GM19025 (cell line): ENCODE measurements at regions not wholly inside any gene's neighbourhood (a gene's known extent, or its start where the extent isn't known, plus 50 kb on each side); places are given as distances from the start of the nearest gene placed in this dataset.

Source experiments
- ATAC-seq: cut with Tn5 transposase; IDR thresholded peaks from one replicate; pipeline ENCODE4 v1.9.1; 2021; ENCODE audit warnings: mild to moderate bottlenecking, low read depth, moderate library complexity; ENCODE audit not compliant: unreplicated experiment

- no peak for ATAC-seq
These were observed 137.1 kb upstream of the GAS1 start for GRCh38 chr9:87084407-87084806.

DNA sequence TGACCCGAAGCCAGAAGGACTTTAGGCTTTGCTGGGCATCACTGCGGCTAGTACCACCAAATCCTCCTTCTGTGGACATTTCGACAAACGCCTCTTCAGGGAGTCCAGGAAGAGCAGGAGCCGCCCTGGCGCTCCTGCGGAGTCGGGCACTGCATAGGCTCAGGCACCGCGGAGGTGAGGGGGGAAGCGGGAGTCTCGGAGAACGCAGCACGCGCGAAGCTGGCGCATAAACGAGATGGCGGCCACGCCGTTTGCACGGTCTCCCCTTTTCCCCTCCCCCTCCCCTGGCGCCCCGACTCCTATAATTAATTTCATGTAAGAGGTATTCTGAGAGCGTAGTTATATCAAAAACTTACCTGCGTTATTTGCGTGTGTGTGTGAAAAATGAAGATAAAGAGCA, 137.8 kb upstream of the GAS1 start:
- no peak for ATAC-seq

DNA sequence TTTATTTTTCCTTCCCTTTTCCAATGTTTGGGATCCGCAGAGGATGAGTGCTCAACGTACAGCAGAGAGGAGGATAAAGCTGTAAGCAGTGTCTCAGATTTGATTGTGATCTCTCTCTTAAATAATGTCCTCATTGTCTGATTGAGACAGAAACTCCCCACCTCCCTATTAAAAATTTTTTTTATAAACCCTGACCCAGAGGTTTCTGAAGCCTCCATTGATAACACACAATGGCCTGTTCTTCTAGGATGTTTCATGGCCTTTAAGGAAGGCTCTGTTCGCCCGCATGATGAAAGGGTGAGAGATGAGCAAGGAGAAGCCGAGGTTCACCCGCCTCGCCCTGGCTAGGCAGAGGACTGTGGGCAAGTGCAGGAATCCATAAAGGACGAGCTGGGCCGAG, 138.2 kb upstream of the GAS1 start:
- ATAC-seq: no peak

DNA sequence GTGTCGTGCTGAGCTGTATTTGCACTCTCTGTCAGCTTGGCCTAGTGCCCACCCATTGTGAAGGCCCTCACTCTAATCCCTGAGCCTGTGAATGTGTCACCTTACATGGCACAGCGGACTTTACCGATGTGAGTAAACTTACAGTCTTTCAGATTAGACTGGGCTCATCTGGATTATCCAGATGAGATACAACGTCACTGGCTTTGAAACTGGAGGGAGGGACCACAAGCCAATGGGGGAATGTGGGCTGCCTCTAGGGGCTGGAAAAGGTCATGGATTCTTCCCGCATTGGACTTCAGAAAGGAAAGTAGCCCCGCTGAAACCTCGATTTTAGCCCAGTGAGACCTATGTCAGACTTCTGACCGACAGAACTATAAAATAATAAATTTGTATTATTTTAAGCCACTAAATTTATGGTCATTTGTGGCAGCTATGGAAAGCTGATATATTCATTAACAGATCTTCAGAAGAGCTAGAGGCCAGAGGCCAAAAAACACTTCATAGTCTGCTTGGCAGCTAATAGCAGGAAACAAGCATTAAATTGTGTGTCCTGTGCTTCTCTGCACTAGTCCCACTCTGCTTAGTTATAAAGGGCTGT, 139.0 kb upstream of the GAS1 start:
- no peak for ATAC-seq

DNA sequence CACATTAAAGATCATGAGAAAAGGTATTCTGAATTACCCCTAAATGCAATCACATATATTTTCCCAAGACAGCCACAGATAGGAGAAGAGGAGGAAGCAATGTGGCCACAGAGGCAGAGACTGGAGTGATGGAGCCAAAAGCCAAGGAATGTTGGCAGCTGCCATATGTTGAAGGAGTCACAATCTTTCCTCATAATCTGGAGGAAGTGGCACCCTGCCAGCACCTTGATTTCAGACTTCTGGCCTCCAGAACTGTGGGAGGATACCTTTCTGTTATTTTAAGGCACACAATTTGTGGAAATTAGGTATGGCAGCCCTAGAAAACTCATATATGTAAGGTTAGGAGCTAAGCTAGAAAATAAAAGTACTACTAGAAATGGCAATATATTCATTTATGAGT, 139.9 kb upstream of the GAS1 start:
- no peak for ATAC-seq

DNA sequence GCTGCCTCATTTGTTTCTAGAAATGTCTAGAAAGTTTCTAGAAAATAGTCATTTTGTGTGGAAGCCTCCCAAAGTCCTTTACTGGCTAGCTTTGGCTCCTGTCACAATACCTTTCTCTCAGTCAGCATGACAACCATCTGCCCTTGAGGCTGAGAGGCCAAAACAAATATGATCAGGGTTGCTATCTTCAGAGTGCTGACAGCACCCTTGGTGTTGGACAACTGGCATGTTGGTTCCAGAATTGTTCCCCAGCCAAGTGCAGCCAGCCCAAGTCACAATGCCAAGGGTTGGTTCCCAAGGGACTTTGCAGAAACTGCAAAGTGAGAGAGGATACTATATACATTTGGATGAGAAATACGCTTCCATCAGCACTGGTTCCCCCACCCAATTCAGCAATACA, 140.9 kb upstream of the GAS1 start:
- ATAC-seq: no peak

GRCh38 chr9:87088621-87089365, 141.5 kb upstream of the GAS1 start:
- ATAC-seq: no peak

GRCh38 chr9:87089506-87089905, 142.2 kb upstream of the GAS1 start:
- ATAC-seq: no peak

DNA sequence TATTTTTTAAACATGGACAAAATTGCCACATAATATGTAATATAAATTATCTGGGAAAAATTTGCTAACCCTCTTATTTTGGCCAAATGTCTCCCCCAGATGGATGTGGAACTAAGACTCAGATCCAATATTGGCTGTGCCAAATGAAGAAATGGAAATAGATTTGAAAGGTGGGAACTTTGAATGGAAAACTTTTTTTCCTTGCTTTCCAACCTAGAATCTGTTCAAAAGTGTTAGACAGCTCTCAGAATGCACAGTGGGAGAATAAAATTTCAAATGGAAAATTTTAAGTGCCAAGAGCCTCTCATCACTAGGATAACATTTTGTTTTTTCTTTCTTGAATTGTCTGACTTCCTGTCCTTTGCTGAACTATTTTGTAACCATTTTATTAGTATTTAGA, 142.6 kb upstream of the GAS1 start:
- ATAC-seq: no peak

DNA sequence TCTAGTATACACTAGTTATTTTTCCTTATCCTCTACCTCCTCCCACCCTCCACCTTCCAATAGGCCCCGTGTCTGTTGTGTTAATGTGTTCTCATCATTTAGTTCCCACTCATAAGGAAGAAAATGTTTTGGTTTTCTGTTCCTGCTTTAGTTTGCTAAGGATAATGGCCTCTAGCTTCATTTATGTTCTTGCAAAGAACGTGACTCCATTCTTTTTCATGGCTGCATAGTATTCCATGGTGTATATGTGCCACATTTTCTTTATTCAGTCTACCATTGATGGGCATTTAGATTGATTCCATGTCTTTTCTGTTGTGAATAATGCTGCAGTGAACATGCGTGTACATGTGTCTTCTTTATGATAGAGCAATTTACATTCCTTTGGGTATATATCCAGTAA, 146.5 kb upstream of the GAS1 start:
- no peak for ATAC-seq

DNA sequence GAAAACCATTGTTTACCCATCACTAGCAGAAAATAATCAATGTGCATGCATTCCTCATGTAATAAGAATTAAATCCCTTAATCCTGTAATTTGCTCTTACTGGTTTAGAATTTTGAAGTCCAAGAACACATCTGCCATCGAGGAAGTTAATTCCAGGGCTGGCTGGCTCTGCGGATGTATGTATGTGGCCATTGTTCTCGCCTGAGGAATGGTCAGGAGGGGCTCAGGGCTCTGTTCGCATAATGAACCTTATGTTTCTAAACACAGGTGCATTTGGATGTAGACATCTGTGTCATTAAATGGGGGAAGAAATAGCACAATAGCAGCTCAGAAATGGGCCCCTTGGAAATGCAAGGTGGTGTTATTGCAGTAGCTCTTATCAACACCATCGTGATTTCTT, 148.6 kb upstream of the GAS1 start:
- ATAC-seq: no peak

DNA sequence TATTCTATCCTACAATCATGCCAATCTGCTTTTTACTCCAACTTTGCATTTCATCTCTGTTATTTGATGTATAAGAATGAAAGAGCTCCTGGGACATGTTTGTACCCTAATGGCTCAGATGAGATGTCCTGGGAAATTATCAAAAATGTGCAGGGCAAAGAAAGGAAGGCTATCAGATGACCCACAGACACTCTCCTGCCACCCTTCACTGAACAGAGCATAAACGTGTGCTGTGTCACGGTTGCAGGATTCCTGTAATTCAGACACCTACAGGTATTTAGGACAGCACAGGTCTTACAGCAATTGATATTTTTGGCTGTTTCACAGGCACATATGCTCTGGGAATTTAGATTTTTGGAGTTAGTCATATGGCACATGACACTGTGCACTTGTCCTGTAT, 149.2 kb upstream of the GAS1 start:
- no peak for ATAC-seq

- ATAC-seq: no peak
These were observed 149.9 kb upstream of the GAS1 start for GRCh38 chr9:87097238-87097637.

GRCh38 chr9:87099407-87099806, 152.1 kb upstream of the GAS1 start:
- ATAC-seq: no peak

GRCh38 chr9:87100001-87100400, 152.7 kb upstream of the GAS1 start:
- no peak for ATAC-seq

- ATAC-seq: no peak
These were observed 154.8 kb upstream of the GAS1 start for GRCh38 chr9:87102126-87102525.

- no peak for ATAC-seq
These were observed 159.8 kb upstream of the GAS1 start for GRCh38 chr9:87107072-87107471.

DNA sequence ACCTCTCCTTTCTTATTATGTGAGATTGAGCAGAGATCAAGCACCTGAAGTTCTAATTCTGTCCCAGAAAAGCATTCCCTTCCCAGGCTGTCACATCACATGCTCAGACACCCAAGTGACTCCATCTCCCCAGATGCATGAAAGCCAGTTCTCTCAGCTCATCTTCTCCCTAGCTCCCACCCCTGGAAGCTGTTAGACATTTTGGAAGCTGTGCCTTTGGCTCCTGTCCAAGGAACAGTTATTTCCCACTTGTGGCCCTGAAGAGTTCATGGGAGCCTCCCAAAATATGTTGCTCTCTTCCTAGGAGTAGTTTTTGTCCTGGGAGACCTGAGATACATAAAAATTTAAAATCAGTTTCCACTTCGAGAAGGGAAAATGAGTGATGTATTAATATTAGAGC, 161.4 kb upstream of the GAS1 start:
- ATAC-seq: no peak

GRCh38 chr9:87109231-87109631, 161.9 kb upstream of the GAS1 start:
- no peak for ATAC-seq

DNA sequence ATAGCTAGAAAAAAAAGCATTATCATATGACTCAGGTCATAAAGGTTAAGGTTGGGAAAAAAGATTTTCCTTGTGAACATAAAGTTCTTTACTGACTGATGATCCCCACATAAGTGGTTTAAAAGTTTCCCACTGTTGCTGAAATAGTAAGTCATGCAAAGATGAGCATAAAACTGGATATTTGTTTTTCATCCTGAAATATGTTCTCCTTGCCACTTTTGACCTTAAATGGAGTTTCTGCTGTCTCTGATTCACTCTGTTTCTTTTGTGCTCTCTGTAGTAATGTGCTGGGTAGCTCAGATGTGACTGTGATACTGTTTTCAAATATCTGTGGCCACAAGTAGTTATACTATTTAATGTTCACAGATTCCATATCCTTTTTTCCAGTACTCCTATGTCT, 162.5 kb upstream of the GAS1 start:
- ATAC-seq: no peak

DNA sequence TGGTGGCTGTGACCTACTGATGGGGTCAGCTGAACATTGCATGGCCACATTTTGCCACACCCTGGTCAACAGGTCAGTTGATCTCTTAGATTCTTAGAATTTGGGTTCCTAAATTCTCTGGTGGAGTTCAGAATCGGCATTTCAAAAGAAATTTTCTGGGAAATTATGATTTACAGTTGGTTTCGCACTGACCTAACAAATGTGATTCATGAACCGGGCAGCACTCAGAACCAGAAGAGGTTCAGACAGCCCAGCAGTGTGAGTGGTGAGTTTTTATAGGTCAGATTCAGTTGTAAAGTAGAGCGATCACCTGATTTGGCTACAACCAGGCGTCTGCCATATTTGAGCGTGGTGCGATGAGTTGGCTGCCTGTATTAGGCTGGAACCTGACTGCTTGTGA, 163.7 kb upstream of the GAS1 start:
- no peak for ATAC-seq

GRCh38 chr9:87112656-87113055, 165.3 kb upstream of the GAS1 start:
- no peak for ATAC-seq

GRCh38 chr9:87113874-87114273, 166.6 kb upstream of the GAS1 start:
- no peak for ATAC-seq
